GM12864 (cell line): ENCODE measurements at regions not wholly inside any gene's neighbourhood (a gene's known extent, or its start where the extent isn't known, plus 50 kb on each side); places are given as distances from the start of the nearest gene placed in this dataset.

Experiments
- DNase-seq: peaks from one replicate; pipeline ENCODE4 v3.0.0-alpha.2; 2011; ENCODE audit warnings: low read depth
- H3K4me3 ChIP-seq: 2 replicates; pipeline ENCODE4 v1.5.1; 2011; ENCODE audit warnings: mild to moderate bottlenecking, low read depth, low read length, control low read depth
- TF ChIP-seq, protein P1 (sequence below): IDR thresholded peaks from 2 replicates; pipeline ENCODE4 v1.5.1; 2011; ENCODE audit warnings: low read depth, mild to moderate bottlenecking, moderate library complexity, low read length, control low read depth, inconsistent platforms; ENCODE audit errors: missing control alignments

DNA sequence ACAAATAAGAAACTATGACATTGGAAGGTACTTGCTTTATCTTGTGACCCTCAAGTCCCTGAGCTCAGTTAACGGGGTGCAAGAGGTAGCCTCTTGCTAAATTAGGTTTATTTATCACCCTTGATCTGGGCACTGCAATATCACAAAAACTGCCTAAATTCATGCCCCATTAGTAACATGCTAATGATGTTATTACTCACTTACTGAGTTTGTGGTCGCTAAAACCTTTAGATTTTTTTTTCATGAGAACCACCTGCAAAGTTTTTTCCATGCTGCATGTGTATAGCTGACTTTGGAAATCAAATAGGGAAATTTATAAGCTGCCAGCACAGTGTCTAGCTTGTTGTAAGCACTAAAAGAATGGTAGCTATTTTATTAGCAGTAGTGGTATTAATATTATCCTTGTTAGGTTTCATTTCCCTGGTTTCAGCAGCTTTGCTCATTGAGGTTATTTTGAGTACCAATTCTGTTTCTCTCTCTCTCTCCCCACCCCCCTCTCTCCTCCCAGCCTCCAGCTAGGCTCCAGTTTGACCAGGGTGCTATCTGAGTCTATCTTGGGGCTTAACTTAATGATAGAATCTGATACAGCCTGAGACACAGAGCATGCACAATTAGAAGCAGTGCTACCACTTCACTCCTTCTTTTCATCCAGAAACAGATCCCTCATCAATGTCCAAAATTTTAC, 88.7 kb upstream of the ATP8B1 start:
- TF ChIP-seq, protein P1, sequence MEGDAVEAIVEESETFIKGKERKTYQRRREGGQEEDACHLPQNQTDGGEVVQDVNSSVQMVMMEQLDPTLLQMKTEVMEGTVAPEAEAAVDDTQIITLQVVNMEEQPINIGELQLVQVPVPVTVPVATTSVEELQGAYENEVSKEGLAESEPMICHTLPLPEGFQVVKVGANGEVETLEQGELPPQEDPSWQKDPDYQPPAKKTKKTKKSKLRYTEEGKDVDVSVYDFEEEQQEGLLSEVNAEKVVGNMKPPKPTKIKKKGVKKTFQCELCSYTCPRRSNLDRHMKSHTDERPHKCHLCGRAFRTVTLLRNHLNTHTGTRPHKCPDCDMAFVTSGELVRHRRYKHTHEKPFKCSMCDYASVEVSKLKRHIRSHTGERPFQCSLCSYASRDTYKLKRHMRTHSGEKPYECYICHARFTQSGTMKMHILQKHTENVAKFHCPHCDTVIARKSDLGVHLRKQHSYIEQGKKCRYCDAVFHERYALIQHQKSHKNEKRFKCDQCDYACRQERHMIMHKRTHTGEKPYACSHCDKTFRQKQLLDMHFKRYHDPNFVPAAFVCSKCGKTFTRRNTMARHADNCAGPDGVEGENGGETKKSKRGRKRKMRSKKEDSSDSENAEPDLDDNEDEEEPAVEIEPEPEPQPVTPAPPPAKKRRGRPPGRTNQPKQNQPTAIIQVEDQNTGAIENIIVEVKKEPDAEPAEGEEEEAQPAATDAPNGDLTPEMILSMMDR, result no peak
- no peak for DNase-seq
- no peak overlapping the region for H3K4me3 ChIP-seq

DNA sequence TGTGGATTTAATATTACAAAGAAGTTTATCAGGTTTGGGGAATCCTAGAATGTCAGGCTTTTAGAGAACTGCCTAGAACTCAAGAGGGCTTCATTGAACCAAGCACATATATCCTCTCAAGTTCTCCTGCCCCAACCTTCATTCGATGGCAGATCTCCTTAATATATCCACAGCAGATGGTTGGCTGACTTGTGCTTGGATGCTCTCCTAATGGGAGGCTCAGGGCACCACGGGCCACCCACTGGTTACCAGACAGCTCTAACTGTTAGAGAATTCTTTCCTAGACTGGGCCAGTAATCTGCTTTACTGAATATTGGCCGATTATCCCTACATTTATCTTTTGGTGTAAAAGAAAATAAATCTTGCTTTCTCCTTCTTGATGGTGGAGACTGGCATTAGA, 87.2 kb upstream of the ATP8B1 start:
- TF ChIP-seq, protein P1, result no peak
- H3K4me3 ChIP-seq, result no peak overlapping the region
- no peak for DNase-seq

DNA sequence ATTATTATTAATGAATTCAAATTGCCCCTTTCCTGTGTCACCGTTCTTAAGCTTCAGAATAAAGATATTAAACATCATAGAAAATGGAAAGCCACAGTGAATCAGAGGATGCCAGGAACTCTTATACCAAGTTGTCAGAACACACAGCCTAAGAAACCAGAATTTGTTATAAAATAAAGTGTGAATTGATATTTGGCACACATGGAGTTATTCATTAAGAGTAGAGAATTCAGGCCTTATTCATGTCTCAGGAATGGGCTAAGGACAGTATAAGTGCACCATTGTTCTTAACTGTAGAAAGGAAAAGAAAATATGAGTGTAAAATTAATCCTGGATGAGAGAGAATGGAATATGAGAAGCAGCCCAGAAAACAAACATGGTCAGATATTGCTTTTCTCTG, 86.7 kb upstream of the ATP8B1 start:
- TF ChIP-seq, protein P1, result no peak
- no peak overlapping the region for H3K4me3 ChIP-seq
- no peak for DNase-seq

DNA sequence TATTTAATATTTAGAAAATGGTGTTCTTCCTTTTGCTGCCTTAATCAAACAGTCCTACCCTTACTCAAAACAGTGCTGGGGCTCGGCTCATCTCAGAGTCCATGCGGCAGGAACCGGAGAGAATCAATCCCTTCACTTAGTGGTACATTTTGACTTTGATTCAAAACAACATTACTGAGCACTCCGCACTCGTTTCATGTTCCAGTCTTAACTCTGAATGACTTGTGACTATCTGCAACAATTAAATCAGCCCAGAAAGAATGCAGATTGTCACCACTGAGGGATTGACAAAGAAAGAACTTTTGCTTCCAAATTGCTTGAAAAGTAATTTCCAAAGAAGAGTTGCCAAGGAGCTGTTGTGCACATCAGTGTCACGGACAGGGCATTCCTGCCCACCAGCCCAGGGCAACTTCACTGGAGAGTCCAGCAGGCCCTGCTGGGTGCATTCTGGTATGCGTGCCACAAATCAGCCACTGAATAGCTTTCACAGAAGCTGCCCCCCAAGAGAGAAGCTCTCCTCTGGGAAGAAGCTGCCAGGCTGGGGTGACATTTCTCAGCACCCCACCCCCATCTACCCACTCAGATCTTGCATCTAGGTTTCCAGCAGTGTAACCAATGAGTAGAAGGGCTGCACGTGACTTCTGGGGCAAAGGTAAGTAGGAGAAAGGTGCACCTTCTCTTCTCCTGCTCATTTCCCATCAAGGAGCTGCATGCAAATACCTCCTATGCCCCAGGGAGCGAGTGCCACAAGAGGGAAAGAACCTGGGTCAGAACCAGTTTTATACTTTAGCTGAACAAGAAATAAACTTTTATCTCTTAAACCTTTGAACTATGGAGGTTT, 84.6 kb upstream of the ATP8B1 start:
- H3K4me3 ChIP-seq, result no peak overlapping the region
- DNase-seq, result no peak
- TF ChIP-seq, protein P1, result no peak

DNA sequence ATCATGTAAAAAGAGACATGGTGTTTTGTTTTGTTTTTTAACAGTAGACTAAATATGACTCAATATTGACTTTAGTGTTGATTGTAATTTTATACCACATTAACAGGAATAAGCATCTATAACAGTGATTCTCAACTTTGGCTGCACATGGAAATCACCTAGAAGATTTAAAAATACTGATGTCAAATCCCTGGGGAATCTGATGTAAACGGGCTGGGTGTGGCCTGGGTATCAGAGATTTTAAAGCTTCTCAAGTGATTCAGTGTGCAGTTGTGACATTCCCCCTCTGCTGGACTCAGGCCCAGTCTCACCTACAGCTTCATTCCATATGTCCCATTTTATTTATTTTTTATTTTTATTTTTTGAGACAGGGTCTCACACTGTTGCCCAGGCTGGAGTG, 82.8 kb upstream of the ATP8B1 start:
- no peak for DNase-seq
- H3K4me3 ChIP-seq, result no peak overlapping the region
- TF ChIP-seq, protein P1, result no peak

DNA sequence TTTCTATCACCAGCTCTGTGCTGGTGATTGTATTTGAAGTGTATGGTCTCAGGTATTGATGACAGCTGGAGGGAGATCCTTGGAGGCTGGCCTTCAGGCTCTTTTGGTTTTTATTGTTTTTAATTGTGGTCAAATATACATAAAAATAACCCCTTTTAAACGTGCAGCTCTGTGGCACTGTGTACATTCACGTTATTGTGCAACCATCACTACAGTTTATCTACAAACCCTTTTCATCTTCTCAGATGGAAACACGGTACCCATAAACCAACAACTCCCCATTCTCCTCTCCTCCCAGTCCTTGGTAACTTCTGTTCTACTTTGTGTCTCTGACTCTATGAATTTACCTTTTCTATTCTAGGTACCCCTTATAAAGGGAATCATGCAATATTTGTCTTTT, 79.3 kb upstream of the ATP8B1 start:
- no peak overlapping the region for H3K4me3 ChIP-seq
- DNase-seq, result no peak
- TF ChIP-seq, protein P1, result no peak
